NCI-H2029 treated with DMSO at 0.1 percent for 48 hours (cell line): ENCODE measurements at regions not wholly inside any gene's neighbourhood (a gene's known extent, or its start where the extent isn't known, plus 50 kb on each side); places are given as distances from the start of the nearest gene placed in this dataset.
"Not testable (repeated sequence)": the region's sequence is repeated elsewhere in the genome, so short reads cannot be mapped to it uniquely, and the experiment has no call there.

Experiments used
- DNase-seq: peaks from one replicate; lab custom pipeline; 2025; lab: John Stamatoyannopoulos, UW

DNA sequence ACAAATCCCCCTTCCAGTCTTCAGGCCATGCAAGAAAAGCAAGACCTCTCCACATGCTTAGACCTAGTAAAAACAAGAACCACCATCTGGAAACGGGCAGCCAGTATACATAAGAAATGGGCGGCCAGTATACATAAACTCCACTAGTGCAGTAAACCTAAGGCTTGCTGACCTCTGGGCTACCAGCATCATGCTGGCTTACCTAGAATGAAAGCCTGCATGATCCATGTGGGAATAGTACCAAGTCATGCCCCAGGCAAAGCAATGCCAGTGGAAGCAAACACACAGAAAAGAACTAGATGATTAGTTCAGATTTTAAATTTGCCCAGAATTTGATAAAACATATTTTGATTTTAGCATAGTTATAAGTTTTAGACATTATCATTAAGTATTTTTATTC lies 1346.4 kb downstream of the EFNA5 start:
- no peak for DNase-seq

DNA sequence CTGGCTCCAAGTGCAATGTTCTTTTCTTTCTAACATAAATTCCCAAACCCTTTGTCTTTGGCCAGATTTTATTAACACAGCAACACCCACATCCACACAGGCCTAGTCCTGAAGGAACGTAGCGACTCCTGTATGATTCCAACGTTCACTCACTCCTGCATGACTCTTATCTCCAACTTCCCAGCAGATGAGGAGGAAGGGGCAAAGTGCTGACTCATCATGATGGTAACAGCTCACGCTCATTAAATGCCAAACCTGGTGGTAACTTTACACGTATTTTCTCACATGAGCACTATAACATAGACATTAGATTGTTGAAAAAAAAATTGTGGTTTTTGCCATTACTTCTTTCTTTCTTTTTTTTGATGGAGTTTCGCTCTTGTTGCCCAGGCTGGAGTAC lies 1349.5 kb downstream of the EFNA5 start:
- no peak for DNase-seq

DNA sequence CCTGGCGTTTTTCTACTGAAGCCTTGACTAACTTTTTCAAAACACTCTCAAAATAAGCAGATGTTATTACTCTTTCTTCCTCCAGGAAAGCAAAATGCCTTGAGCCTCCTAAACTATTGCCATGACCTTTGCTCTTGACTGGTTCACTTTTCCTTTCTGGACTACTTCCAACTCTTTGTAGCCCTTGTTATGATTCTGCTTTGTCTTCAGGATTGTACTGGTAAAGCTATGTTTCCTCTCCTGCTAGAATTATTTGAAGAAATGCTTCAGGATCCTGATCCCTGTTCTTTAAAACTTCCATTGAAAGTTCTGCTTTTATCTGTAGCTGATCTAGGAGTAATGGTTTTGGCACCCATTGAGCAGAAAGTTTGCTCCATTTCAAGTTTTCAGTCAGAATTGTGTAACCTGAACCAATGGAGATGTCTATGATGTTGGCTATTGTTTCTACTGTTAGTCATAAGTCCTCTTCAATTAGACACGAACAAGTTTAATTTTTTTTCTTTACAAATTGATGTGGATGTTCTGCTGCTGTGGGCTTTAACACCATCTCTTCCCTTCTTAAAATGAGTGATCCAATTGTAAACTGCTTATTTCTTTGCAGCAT lies 1356.4 kb downstream of the EFNA5 start:
- no peak for DNase-seq

DNA sequence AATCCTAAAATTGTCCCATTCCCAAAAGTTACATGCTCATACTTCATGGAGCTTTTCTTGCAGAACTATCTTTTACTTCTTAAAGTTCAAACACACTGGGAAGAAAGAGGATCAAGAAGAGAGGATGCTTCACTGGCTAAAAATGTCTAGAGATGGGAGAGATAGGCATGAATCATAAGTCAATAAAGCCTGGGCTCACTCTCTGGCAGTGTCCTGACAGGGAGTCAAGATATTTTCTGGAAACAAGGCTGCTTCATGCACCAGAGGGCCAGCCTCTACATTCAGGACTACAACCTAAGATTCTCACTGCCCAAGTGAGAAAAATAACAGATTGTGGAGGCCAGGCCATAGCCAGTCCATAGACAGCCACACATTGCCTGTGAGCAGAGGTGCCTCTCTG lies 1358.4 kb downstream of the EFNA5 start:
- DNase-seq: no peak

DNA sequence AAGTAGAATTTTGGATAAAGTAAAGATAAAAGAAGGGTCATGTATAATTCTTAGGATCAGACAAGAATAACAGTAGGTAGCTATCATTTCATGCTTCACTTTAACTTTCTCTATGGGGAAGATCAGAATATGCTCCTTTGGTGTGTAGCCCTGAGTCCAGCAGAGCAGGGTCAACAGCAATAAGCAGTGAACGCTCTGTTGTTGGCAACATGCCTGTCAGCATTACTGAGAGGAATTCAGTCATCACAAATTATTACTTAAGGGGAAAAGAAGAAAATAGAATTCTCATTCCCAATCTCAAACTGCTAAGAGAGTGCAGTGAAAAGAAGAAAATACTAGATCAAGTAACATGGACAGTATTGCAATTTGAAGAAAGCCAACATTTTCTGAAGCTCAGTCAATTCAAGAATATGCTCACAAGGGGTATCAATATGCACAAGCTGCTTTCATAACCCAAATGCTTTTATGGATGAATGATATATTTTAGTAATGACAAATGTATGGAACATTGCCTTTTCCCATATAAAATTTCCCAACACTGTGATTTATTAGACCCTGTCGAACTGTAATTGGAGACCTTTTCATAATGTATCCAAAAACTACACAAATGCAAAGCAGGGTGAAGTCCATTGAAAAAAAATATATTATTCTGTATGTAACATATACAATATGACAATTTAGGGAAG lies 1359.4 kb downstream of the EFNA5 start:
- DNase-seq: no peak

DNA sequence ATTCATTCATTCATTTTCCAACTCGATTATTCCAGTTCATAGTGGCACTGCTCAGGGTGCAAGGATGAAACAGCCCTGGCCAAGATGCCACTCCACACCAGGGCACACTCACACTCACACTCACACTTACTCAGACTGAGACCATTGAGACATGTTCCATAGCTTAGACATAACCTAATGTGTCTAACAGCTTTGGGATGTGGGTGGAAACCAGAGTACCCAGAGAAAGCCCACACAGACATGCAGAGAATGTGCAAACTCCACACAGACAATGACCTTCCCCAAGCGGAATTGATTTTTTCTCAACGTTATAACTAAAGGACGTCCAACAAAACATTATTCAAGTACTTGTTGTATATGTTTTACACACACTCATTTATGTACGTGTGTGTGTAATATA lies 1363.5 kb downstream of the EFNA5 start:
- DNase-seq: no peak

DNA sequence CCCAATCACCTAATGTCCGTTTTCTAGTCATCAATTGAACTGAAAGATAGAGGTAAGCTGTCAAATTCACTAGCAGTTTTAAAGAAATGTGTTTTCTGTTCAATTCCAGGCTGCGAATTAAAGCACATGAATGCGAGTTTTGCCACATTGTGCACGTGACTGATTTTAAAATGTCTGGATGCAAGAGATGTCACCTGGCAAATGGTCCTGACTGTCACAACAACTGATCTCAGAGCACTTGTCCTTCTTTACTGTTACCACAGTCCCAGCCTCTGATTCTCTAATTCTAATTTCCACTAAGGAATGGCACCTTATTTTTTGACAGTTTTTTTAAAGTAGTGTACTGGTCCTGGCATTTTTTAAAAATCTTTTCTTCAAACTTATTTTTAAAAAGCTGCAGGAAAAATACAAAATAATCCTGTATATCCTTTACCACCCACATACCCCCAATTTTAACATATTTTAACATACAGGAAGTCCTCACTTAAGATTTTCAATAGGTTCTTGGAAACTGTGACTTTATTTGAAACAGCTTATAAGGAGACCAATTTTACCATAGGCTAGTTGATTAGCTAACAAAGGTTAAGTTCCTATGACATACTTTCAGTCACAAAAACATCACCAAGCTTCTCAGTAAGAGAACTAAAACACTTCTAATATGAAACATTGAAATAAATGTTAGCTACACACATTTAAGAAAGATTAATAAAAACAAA lies 1364.3 kb downstream of the EFNA5 start:
- no peak for DNase-seq

DNA sequence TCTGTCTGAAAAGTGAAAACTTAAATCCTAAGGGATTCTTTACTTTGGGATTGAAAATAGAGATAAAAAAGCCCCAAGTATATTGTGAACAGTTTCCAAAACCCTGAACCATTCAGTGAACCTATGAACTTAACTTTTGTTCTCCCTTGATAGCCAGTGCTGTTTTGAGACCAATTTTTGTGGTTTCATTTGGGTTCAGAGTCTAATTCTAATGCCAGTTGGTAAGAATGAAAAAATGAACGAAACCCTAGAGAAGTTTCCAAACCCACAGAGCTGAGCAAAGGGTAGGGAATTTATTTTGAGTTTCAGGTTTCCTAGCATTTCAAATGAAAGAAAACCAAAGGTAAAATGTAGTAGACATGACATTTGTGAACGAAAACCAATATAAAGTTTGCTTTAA lies 1366.8 kb downstream of the EFNA5 start:
- no peak for DNase-seq

DNA sequence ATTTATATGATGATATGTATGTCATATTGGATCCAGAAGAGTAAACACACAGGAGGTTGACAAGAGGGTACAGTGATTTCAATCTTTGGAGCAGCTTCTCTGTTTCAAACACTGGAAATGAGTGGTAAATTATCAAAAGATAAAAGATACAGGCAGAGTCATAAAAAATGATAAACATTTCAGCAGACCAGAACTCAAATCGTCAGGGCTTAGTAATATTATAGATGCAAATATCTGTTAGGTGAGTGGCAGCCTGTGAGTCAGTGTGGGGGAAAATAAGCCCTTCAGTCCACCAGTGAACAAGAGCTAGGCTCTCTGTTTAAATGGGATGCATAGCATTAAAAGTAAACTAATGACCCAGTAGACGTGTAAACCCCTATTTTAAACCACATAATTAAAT lies 1378.1 kb downstream of the EFNA5 start:
- no peak for DNase-seq

DNA sequence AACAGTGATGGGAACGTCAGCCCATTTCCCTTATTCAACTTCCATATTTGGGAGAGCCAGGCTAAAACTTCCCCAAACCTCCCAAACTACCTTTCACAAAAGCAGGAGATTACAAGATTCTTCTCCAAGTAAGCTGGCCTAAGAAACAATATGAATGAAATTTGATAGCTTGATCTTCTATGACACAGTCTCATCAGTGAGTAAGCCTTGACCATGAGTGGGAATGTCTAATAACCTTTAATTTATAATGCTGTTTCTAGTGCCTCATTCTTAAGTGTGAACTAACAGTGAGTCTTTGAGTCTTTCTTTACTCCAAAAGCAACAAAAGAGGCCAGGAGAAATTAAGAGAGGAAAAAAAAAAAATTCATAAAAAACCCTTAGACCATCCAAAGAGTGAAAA lies 1379.9 kb downstream of the EFNA5 start:
- no peak for DNase-seq

DNA sequence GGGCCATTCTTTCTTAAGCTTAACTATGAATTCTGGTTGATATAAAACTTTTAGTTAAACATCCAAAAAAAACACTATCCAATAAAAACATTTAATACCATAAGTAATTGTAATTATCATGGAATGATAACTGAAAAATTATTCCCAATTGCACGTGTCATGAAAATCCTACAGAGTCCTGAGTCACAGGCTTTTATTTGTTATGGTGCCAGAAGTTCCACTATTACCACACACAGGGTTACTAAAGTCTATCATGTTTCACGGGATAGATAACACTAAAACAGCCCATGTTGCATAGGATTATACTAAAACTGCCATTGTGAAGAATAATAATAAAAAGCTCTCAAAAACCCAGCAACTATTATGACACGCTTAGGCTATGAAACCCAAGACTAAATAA lies 1381.8 kb downstream of the EFNA5 start:
- no peak for DNase-seq

DNA sequence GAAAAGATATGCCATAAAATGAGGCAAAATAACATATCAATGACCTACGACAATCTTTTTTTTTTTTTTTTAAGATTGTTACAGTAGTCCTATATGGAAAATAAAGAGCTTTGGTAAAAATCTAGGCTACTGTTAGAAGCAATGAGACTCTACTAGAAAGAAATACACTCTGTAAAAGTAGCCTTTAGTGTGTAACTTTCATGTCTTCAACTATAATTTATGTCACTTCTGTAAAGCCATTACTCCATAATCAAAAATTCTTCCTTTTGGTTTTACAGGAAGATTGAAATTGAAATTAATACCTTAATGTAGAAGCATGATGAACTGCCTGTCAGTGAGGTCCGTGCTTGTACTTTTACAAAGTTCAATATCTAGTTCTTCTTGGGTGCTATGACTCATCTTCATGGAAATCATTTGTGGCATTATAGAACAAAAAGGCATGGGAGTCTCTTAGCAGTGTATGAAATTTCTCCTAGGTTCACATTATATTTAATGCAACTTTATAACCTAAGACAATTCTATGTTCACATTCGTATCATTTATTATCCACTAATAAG lies 1393.1 kb downstream of the EFNA5 start:
- no peak for DNase-seq

DNA sequence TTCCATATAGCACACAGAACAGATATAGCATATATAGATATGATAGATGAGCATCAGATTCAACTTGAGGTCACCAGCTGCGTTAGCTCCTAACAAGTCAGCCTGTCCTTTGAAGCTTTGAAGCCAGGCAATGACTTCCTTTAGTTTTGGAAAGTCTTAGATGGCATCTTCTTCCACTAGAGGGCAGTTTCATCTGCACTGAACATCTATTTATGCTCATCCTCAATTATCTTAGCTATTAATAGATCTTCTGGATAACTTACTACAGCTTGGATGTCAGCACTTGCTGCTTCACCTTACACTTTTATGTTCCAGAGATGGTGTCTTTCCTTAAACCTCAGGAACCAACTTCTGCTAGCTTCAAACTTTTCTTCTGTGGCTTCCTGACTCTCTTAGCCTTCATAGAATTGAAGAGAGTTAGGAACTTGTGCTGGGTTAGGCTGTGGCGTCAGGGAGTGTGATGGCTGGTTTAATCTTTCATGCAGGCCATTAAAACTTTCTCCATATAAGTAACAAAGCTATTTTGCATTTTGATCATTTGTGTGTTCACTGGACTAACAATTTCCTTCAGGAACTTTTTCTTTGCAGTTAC lies 1401.4 kb downstream of the EFNA5 start:
- no peak for DNase-seq

DNA sequence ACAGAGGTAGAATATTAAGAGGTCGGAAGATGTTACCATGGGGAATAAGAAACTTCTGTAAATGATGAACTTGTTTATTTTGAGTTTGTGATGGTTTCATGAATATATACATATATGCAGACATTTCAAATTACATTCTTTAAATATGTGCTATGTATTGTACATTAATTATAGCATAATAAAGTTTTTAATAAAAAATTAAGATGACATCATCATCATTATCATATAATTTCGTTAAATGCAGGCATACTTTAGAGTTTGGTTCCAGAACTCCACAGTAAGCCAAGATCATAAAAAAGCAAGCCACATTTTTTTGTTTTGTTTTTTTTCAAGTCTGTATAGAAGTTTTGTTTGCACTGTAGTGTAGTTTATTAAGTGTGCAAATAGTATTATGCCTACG lies 1403.5 kb downstream of the EFNA5 start:
- no peak for DNase-seq

DNA sequence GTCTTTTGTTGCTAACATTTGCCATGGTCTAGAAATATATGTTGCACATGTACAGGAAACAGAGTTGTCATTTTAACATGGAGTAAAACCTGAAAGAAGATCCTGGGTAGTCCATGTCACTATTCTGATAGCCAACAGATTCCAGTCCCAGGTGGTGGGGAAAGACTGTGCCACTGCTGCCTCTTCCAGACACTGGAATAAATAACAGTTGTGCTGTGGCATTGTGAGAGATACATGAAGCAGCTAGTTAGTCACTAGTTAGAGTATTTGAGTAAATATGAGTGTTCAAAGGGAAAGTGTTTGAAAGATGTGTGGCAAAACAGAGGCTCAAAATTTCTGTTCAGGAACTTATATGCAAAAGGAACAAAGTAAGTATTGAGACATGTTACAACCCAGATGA lies 1408.3 kb downstream of the EFNA5 start:
- DNase-seq: no peak

DNA sequence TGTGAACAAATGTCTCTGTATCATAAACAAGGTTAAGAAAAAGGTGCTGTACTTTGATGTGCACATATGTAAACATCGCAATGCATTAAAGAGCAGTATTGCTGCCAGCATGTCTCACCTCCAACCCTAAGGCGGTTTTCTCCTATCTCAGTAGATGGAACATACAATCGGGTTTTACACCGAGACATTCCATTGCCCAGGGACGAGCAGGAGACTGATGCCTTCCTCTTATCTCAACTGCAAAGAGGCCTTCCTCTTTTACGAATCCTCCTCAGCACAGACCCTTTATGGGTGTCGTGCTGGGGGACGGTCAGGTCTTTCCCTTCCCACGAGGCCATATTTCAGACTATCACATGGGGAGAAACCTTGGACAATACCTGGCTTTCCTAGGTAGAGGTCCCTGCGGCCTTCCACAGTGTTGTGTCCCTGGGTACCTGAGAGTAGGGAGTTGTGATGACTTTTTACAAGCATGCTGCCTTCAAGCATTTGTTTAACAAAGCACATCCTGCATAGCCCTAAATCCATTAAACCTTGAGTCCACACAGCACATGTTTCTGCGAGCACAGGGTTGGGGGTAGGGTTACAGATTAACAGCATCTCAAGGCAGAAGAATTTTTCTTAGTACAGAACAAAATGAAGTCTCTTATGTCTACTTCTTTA lies 1411.2 kb downstream of the EFNA5 start:
- not testable (repeated sequence) for DNase-seq

DNA sequence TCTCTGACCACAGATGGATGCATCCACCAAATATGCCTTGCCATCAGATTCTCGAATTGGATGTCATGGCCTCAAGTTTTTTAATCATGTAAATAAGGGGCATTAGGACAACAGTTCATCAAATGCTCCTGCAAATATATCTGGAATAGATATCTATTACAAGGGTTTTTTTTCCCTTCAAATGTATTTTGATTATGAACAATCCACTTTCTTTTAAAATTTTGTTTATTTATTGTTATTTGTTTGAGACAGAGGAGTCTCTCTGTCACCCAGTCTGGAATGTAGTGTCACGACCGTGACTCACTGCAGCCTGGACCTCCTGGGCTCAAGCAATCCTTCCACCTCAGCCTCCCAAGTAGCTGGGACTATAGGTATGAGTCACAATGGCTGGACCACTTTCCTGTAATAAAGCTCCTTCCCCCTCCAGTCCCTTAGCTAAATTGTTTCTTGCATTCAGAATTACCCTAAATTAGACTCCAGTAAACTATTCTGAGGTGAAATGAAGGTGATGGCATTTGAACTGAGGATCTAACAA lies 1412.1 kb downstream of the EFNA5 start:
- DNase-seq: no peak

DNA sequence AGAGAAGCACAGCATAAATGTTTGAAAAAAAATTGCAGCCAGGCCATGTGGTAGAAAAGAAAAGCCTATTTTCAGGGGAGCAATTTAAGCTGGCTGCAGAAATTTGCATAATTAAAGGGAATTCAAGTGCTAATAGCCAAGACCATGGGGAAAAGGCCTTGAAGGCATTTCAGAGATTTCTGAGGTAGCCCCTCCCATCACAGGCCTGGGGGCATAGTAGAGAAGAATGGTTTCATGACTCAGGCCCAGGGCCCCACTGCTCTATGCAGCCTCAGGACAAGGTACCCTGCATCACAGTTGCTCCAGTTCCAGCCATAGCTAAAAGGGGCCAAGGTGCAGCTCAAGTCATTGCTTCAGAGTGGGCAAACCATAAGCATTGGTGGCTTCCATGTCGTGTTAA lies 1416.0 kb downstream of the EFNA5 start:
- no peak for DNase-seq

DNA sequence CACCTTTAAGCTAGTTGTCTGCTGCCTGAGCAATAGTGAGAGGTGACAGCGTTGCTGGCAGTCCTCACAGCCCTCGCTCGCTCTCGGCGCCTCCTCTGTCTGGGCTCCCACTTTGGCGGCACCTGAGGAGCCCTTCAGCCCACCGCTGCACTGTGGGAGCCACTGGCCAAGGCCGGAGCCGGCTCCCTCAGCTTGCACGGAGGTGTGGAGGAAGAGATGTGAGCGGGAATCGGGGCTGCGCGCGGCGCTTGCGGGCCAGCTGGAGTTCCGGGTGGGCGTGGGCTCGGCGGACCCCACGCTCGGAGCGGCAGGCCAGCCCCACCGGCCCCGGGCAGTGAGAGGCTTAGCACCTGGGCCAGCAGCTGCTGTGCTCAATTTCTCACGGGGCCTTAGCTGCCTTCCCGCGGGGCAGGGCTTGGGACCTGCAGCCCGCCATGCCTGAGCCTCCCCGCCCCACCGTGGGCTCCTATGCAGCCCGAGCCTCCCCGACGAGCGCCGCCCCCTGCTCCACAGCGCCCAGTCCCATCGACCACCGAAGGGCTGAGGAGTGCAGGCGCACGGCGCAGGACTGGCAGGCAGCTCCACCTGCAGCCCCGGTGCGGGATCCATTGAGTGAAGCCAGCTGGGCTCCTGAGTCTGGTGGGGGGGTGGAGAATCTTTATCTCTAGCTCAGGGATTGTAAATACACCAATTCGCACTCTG lies 1424.5 kb downstream of the EFNA5 start:
- DNase-seq: not testable (repeated sequence)

DNA sequence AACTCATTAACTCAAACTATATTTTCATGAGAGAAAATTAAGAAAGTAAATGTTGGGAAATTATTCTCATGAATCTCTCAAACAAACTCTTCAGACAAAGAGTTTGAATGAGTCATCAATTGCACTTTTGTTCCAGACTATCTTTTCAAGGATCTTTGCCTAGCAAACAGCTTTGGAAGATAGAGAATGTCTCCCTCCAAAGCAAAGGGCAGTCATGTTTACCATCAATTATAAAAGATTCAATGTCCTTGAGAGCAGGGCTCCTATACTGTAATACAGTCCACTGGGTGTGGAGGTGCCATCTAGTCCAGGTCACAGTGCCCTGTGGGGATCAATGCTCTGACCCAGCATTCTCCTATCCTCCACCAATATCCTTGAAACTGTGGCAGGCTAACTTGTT lies 1429.3 kb downstream of the EFNA5 start:
- no peak for DNase-seq

DNA sequence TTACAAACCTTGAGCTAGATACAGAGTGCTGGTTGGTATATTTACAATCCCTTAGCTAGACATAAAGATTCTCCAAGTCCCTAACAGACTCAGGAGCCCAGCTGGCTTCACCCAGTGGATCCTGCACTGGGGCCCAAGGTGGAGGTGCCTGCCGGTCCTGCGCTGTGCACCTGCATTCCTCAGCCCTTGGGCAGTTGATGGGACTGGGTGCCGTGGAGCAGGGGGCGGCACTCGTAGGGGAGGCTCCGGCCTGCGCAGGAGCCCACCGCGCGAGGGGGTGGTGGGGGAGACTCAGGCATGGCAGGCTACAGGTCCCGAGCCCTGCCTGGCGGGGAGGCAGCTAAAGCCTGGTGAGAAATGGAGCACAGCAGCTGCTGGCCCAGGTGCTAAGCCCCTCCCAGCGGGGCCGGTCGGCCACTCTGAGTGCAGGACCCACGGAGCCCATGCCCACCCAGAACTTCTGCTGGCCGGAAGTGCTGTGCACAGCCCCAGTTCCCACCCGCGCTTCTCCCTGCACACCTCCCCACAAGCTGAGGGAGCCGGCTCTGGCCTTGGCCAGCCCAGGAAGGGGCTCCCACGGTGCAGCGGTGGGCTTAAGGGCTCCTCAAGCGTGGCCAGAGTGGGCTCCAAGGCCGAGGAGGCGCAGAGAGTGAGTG lies 1464.7 kb downstream of the EFNA5 start:
- no peak for DNase-seq
